GM12878 (cell line): ENCODE measurements at regions not wholly inside any gene's neighbourhood (a gene's known extent, or its start where the extent isn't known, plus 50 kb on each side); places are given as distances from the start of the nearest gene placed in this dataset.

Source experiments
- TF ChIP-seq, protein P1 (sequence below): IDR thresholded peaks from 2 replicates; pipeline ENCODE4 v1.6.1; 2012; ENCODE audit warnings: low read length, inconsistent platforms
- TF ChIP-seq, protein P2 (sequence below), 3 experiments: IDR thresholded peaks in 2 of 3; conservative IDR thresholded peaks in 1 of 3; 2 replicates each; pipeline ENCODE4 v1.5.1; 2011; ENCODE audit warnings: low read depth in 3 of 3, low read length in 3 of 3, mild to moderate bottlenecking in 3 of 3, control low read depth in 2 of 3, moderate library complexity in 2 of 3, inconsistent platforms in 1 of 3, mixed read lengths in 1 of 3; ENCODE audit not compliant: control insufficient read depth in 2 of 3, insufficient read depth in 1 of 3; ENCODE audit errors: extremely low read depth in 1 of 3

DNA sequence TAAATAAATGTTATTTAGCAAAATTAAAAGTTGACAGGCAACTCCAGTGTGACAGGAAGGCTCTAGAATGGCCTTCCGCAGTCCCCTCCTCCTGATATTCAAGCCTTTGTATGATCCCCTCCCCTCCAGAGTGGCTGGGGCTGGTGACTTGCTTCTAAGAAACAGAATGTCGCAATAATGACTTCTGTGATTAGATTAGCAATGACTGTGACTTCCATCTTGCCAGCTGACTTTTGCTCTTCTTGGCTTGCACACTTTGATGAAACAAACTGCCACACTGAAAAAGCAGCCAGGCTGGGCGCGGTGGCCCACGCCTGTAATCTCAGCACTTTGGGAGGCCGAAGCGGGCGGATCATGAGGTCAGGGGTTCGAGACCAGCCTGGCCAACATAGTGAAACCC lies 106.5 kb upstream of the LARP1 start:
- TF ChIP-seq, protein P1, sequence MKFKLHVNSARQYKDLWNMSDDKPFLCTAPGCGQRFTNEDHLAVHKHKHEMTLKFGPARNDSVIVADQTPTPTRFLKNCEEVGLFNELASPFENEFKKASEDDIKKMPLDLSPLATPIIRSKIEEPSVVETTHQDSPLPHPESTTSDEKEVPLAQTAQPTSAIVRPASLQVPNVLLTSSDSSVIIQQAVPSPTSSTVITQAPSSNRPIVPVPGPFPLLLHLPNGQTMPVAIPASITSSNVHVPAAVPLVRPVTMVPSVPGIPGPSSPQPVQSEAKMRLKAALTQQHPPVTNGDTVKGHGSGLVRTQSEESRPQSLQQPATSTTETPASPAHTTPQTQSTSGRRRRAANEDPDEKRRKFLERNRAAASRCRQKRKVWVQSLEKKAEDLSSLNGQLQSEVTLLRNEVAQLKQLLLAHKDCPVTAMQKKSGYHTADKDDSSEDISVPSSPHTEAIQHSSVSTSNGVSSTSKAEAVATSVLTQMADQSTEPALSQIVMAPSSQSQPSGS, result no peak
- TF ChIP-seq, protein P2, sequence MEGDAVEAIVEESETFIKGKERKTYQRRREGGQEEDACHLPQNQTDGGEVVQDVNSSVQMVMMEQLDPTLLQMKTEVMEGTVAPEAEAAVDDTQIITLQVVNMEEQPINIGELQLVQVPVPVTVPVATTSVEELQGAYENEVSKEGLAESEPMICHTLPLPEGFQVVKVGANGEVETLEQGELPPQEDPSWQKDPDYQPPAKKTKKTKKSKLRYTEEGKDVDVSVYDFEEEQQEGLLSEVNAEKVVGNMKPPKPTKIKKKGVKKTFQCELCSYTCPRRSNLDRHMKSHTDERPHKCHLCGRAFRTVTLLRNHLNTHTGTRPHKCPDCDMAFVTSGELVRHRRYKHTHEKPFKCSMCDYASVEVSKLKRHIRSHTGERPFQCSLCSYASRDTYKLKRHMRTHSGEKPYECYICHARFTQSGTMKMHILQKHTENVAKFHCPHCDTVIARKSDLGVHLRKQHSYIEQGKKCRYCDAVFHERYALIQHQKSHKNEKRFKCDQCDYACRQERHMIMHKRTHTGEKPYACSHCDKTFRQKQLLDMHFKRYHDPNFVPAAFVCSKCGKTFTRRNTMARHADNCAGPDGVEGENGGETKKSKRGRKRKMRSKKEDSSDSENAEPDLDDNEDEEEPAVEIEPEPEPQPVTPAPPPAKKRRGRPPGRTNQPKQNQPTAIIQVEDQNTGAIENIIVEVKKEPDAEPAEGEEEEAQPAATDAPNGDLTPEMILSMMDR (IDR thresholded peaks at IDR 0.05 in 2 of 3, conservative IDR thresholded peaks at IDR 0.05 in 1 of 3; ENCODE audit: control insufficient read depth in 2 of 3, extremely low read depth in 1 of 3, insufficient read depth in 1 of 3, low read depth in 3 of 3, low read length in 3 of 3), result no peak
